CD4-positive, alpha-beta T cell treated with Interleukin-15 for 4 hours (primary cell): ENCODE measurements at regions not wholly inside any gene's neighbourhood (a gene's known extent, or its start where the extent isn't known, plus 50 kb on each side); places are given as distances from the start of the nearest gene placed in this dataset.
A peak's percentile ranks its signal among the peaks of the same experiment; 100 is the strongest.
"Not testable (repeated sequence)": the region's sequence is repeated elsewhere in the genome, so short reads cannot be mapped to it uniquely, and the experiment has no call there.

Experiments
- DNase-seq: peaks from one replicate; pipeline ENCODE4 v3.0.0-alpha.2; 2020; ENCODE audit warnings: low spot score

GRCh38 chr1:144516172-144516571 is 54.7 kb upstream of the NBPF15 start:
- not testable (repeated sequence) for DNase-seq

- DNase-seq: not testable (repeated sequence)
These were observed 55.4 kb upstream of the NBPF15 start for GRCh38 chr1:144516906-144517305.

GRCh38 chr1:144518439-144518838 is 57.0 kb upstream of the NBPF15 start:
- not testable (repeated sequence) for DNase-seq

- DNase-seq: not testable (repeated sequence)
These were observed 58.2 kb upstream of the NBPF15 start for GRCh38 chr1:144519528-144520189.

- peak; percentile 66 for DNase-seq
These were observed 62.4 kb upstream of the NBPF15 start for GRCh38 chr1:144523661-144524407.

- peak; percentile 39 for DNase-seq
These were observed 60.5 kb upstream of the PPIAL4F start for GRCh38 chr1:144532156-144532607.

- not testable (repeated sequence) for DNase-seq
These were observed 59.2 kb upstream of the PPIAL4F start for GRCh38 chr1:144533480-144533879.

GRCh38 chr1:144534286-144534685 is 58.4 kb upstream of the PPIAL4F start:
- not testable (repeated sequence) for DNase-seq

- not testable (repeated sequence) for DNase-seq
These were observed 56.0 kb upstream of the PPIAL4F start for GRCh38 chr1:144536677-144537076.

GRCh38 chr1:144537234-144537633 is 55.5 kb upstream of the PPIAL4F start:
- not testable (repeated sequence) for DNase-seq

GRCh38 chr1:144538736-144539135 is 54.0 kb upstream of the PPIAL4F start:
- not testable (repeated sequence) for DNase-seq

GRCh38 chr1:144539191-144539960 is 53.3 kb upstream of the PPIAL4F start:
- DNase-seq: not testable (repeated sequence)
